GM21360 (cell line): ENCODE measurements at regions not wholly inside any gene's neighbourhood (a gene's known extent, or its start where the extent isn't known, plus 50 kb on each side); places are given as distances from the start of the nearest gene placed in this dataset.
"Not testable (repeated sequence)": the region's sequence is repeated elsewhere in the genome, so short reads cannot be mapped to it uniquely, and the experiment has no call there.

Source experiments
- ATAC-seq: cut with Tn5 transposase; IDR thresholded peaks from one replicate; pipeline ENCODE4 v1.9.1; 2021; ENCODE audit warnings: mild to moderate bottlenecking, moderate library complexity; ENCODE audit not compliant: unreplicated experiment

GRCh38 chr7:45267262-45267661 is 109.7 kb downstream of the RAMP3 start:
- no peak for ATAC-seq

GRCh38 chr7:45268013-45268412 is 110.4 kb downstream of the RAMP3 start:
- no peak for ATAC-seq

GRCh38 chr7:45269192-45269591 is 111.6 kb downstream of the RAMP3 start:
- ATAC-seq, result no peak

GRCh38 chr7:45278763-45279398 is 121.3 kb downstream of the RAMP3 start:
- ATAC-seq, result no peak

GRCh38 chr7:45289611-45290010 is 132.0 kb downstream of the RAMP3 start:
- not testable (repeated sequence) for ATAC-seq

- ATAC-seq, result no peak
Measured at GRCh38 chr7:45290880-45291279, 133.3 kb downstream of the RAMP3 start.

GRCh38 chr7:45292481-45292880 is 134.9 kb downstream of the RAMP3 start:
- no peak for ATAC-seq

GRCh38 chr7:45293295-45293942 is 135.8 kb downstream of the RAMP3 start:
- no peak for ATAC-seq

- ATAC-seq, result no peak
Measured at GRCh38 chr7:45294559-45294958, 137.0 kb downstream of the RAMP3 start.

GRCh38 chr7:45295222-45295621 is 137.6 kb downstream of the RAMP3 start:
- ATAC-seq, result no peak

GRCh38 chr7:45296748-45297147 is 139.2 kb downstream of the RAMP3 start:
- ATAC-seq, result no peak

- ATAC-seq, result no peak
Measured at GRCh38 chr7:45306752-45307305, 149.2 kb downstream of the RAMP3 start.

GRCh38 chr7:45311597-45311996 is 154.0 kb downstream of the RAMP3 start:
- no peak for ATAC-seq

- not testable (repeated sequence) for ATAC-seq
Measured at GRCh38 chr7:45315512-45315911, 157.9 kb downstream of the RAMP3 start.

GRCh38 chr7:45324683-45325237 is 167.2 kb downstream of the RAMP3 start:
- no peak for ATAC-seq

GRCh38 chr7:45325378-45325777 is 167.8 kb downstream of the RAMP3 start:
- ATAC-seq, result no peak

- ATAC-seq, result no peak
Measured at GRCh38 chr7:45328403-45328981, 170.9 kb downstream of the RAMP3 start.

- ATAC-seq, result no peak
Measured at GRCh38 chr7:45331563-45331962, 174.0 kb downstream of the RAMP3 start.

GRCh38 chr7:45335024-45335423 is 177.4 kb downstream of the RAMP3 start:
- not testable (repeated sequence) for ATAC-seq

- ATAC-seq, result no peak
Measured at GRCh38 chr7:45342236-45342635, 184.6 kb downstream of the RAMP3 start.

GRCh38 chr7:45343746-45344145 is 186.2 kb downstream of the RAMP3 start:
- no peak for ATAC-seq

GRCh38 chr7:45347804-45348203 is 190.2 kb downstream of the RAMP3 start:
- ATAC-seq, result no peak
